Hindlimb muscle (tissue), 1 donor: ENCODE measurements at regions not wholly inside any gene's neighbourhood (a gene's known extent, or its start where the extent isn't known, plus 50 kb on each side); places are given as distances from the start of the nearest gene placed in this dataset.

Experiments
- DNase-seq: peaks from one replicate; pipeline ENCODE4 v3.0.0-alpha.2; 2013

GRCh38 chrX:125005863-125006262 is 313.8 kb upstream of the TEX13C start:
- no peak for DNase-seq

GRCh38 chrX:125006704-125007103 is 313.0 kb upstream of the TEX13C start:
- no peak for DNase-seq

- no peak for DNase-seq
Measured at GRCh38 chrX:125012585-125012984, 307.1 kb upstream of the TEX13C start.

- DNase-seq, result peak; percentile 7
Measured at GRCh38 chrX:125029131-125029530, 290.5 kb upstream of the TEX13C start.
